Fibroblast of skin of abdomen (primary cell): ENCODE measurements at regions not wholly inside any gene's neighbourhood (a gene's known extent, or its start where the extent isn't known, plus 50 kb on each side); places are given as distances from the start of the nearest gene placed in this dataset.
"Not testable (repeated sequence)": the region's sequence is repeated elsewhere in the genome, so short reads cannot be mapped to it uniquely, and the experiment has no call there.

ENCODE experiments used
- DNase-seq: peaks from one replicate; pipeline ENCODE4 v3.0.0-alpha.2; 2013

GRCh38 chr9:41075671-41076070, 52.8 kb downstream of the FOXD4L6 start:
- DNase-seq, result not testable (repeated sequence)

GRCh38 chr9:41074356-41074942, 54.0 kb downstream of the FOXD4L6 start:
- peak; percentile 15 for DNase-seq

- DNase-seq, result peak; percentile 8
These were observed 54.8 kb downstream of the FOXD4L6 start for GRCh38 chr9:41073471-41074243.

GRCh38 chr9:41064125-41064795, 64.2 kb downstream of the FOXD4L6 start:
- peak; percentile 42 for DNase-seq

- DNase-seq, result peak; percentile 10
These were observed 65.2 kb downstream of the FOXD4L6 start for GRCh38 chr9:41063243-41063642.

GRCh38 chr9:41059603-41060002, 68.9 kb downstream of the FOXD4L6 start:
- DNase-seq, result not testable (repeated sequence)

GRCh38 chr9:41053666-41054363, 74.7 kb downstream of the FOXD4L6 start:
- not testable (repeated sequence) for DNase-seq

- not testable (repeated sequence) for DNase-seq
These were observed 79.8 kb downstream of the FOXD4L6 start for GRCh38 chr9:41048672-41049071.

- not testable (repeated sequence) for DNase-seq
These were observed 80.7 kb downstream of the FOXD4L6 start for GRCh38 chr9:41047792-41048191.

GRCh38 chr9:41044930-41045329, 83.6 kb downstream of the FOXD4L6 start:
- not testable (repeated sequence) for DNase-seq

- DNase-seq, result not testable (repeated sequence)
These were observed 85.0 kb downstream of the FOXD4L6 start for GRCh38 chr9:41043433-41043832.

GRCh38 chr9:41042111-41042510, 86.4 kb downstream of the FOXD4L6 start:
- not testable (repeated sequence) for DNase-seq

- peak; percentile 51 for DNase-seq
These were observed 87.7 kb downstream of the FOXD4L6 start for GRCh38 chr9:41040705-41041342.

GRCh38 chr9:41035276-41035675, 93.2 kb downstream of the FOXD4L6 start:
- DNase-seq, result peak; percentile 48

GRCh38 chr9:41034699-41035197, 93.7 kb downstream of the FOXD4L6 start:
- peak; percentile 97 for DNase-seq

GRCh38 chr9:41033877-41034276, 94.6 kb downstream of the FOXD4L6 start:
- peak; percentile 73 for DNase-seq

GRCh38 chr9:41033360-41033759, 95.1 kb downstream of the FOXD4L6 start:
- DNase-seq, result not testable (repeated sequence)

- not testable (repeated sequence) for DNase-seq
These were observed 101.4 kb downstream of the FOXD4L6 start for GRCh38 chr9:41026912-41027676.

- DNase-seq, result not testable (repeated sequence)
These were observed 106.1 kb downstream of the FOXD4L6 start for GRCh38 chr9:41022365-41022764.

- DNase-seq, result peak; percentile 24
These were observed 108.5 kb downstream of the FOXD4L6 start for GRCh38 chr9:41019858-41020562.

GRCh38 chr9:41018948-41019347, 109.5 kb downstream of the FOXD4L6 start:
- DNase-seq, result not testable (repeated sequence)
